ENCODE measurements at regions not wholly inside any gene's neighbourhood (a gene's known extent, or its start where the extent isn't known, plus 50 kb on each side); places are given as distances from the start of the nearest gene placed in this dataset.

DNA sequence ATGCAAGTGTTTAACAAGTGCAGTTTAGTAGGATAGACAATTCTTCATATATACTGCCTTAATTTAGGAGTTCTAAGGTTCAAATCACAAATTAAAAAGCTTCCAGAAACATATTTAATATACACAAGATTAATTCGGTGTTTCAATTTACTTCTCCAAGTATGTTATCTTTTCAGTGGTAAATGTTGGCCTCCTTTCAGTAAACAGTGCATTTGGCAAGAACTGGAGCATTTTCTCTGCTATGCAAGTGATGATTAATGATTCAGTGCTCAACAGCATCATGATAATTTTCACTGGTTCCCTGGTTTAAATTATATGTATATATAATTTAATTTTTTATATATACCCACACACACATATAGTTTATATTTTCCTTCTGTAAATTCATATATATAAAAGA is 541.7 kb downstream of the EFNA5 start:
- DNase-seq, result no peak

DNA sequence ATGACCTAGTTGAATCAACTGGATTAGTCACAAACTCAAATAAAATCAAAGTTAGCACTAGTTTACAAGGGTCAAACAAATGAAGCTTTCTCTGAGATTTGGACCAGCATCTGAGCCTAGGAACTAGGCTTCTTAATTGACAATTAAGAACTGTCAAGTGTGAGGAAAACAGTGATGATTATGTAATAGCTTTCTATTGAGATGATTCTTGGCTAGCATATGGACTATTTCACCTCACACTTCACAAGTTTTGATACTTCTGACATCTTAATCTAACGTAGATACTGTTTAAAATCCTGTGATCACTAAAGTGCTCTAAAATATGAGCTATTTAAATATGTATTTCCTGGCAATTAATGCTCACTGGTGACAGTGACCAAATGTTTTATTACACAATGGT is 542.9 kb downstream of the EFNA5 start:
- DNase-seq, result no peak

DNA sequence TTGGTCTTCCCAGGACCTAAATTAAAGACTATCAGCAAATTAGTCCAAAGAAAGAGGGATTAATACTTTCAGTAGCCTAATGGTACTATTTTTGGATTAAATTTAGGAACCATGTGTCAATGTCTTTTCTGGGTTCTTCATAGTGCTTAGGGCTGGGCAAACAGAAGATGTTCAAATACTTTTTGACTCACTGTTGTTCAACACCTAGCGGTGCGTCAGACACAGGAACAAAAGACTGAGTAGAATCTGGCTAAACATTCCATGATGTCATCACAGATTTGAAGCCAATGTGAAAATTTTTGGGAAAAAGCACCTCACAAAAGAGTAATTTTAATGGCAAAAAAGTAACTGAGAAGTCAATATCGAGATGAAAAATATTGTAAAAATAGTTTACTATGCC is 544.4 kb downstream of the EFNA5 start:
- no peak for DNase-seq

DNA sequence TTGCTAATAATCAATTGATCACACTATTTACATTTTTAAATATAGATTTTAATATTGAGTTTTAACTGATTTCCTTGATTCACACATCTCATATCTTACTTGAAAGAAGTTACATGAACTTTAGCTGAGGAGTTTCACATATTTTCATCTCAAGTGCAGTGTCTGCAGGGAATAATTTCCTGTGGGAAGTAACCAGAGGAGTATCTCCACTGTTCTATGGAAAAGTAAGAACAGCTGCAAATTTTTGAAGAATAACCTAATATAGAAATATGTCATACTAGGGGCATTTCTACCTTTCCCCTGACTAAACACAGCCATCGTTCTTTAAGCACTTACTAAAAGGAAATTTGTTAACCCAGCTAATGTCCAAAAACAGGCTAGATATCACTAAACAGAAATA is 546.4 kb downstream of the EFNA5 start:
- DNase-seq, result no peak

DNA sequence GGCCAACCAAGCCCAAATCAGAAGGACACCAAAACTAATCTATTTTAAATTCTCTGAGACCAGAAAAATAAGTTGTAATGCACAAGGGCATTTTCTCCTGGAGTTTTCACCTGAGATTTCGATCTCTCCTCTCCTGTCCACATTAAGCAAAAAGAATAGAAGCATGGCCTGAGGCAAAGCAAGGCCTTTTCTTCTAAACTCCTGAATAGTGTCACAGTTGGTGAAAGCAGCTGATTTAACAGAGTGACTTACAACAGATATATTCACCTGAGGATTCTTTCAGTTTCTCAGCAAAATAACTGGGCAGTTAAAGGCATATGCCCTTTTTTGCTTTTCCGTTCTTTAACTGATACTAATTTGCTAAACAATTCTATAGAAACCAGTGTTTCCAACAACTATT is 547.7 kb downstream of the EFNA5 start:
- no peak for DNase-seq

DNA sequence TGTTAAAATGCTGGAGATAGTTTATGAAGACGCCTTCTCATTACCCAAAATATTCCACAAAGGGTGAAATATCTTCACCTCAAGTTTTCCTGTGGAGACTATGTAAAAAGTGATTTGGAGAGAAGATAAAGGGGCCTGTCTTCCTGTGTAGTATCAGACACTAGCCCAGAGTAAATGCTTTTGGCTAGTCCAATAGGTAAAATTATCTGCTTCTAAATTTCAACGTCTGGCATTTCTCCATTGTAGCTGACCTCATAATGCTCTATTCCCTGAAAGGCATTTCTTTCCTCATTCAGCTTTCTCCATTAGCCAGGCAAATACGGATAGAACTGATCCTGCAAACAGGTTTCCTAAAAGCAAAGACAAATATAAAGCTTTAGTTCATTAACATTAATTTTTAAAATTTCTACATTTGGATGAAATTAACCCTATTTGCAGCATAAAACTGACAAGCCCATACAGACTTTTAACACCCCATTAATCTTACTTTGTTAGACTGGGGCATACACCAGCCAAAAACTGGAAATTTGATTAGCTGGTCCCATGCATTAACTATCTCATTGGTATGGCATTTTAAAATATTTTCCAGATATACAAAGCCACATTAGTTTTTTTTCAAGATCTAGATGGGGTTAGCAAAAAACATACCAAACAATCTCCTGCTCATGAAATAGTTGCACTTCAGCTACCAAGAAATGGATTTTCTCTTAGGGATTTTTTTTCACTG is 548.8 kb downstream of the EFNA5 start:
- no peak for DNase-seq

DNA sequence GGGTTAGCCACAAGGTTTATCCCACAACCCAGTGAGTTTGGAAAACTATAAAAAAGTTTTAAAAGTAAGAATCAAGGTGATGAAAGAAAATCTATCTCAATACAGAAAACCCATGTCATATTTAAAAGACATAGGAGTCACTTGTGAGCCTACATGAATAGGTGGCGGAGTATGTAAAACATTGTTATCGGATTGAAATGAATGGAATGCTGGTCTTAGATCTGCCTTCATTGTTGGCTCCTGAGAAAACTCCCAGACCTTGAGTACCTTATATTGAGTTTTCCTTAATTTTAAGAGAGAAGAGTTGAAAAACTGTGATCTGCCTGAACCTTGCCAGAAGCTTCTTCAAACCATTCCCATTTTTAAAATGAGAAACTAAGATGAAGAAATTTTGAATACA is 551.1 kb downstream of the EFNA5 start:
- no peak for DNase-seq

DNA sequence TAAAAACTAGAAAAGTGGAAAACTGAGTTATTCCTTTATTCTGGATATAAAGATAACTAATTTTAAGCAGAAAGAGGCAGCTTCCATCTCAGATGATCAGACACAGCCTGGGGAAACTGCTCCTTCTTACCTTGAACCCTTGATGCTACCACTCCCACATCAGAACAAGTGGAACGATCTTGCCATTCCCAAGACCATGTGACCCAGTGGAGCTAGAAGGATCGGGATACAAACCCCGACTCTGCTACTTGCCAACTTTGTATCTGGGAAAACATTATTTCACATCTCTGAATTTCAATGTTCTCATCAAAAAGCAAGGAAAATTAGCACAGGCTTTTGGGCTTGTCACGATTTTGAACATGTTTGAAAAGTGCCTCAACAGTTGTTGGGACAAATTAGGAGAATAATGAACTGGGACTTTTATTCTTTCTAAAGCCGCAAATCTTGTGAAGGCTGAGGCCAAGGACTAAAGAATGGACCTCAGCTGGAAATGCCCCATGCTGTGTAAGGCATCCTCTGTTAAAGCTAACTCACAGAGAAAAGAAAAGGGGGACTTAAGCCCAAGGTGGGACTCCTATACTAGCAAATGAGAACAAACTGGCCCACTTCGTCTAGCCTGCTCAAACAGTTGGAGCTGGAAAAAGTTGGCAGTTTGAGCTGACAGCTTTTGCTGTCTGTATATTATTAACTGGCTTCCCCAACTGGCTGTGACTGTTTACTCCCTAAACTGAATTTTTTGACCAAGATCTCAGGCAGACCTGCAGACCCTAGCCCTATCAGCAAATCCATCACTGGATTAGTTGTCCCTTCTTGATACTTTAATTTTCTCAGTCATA is 552.3 kb downstream of the EFNA5 start:
- no peak for DNase-seq

DNA sequence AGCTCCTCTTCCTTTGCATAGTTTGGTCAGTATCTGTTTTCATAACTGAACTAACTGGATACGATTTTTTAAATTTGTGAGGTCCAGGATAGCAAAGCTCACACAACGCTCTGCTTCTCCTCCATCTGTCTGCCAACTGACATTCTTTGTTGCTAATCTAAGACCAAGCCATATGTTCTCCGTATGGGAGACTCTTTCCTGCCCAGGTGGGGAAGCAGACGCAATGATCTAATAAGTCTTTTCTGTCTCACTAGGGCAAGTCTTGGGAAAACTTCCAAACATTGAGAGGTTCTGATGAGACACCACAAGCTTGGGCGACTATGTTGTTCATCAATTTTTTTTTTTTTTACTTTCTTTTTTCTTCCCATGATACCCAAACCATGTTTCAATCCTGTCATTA is 558.5 kb downstream of the EFNA5 start:
- DNase-seq, result no peak

DNA sequence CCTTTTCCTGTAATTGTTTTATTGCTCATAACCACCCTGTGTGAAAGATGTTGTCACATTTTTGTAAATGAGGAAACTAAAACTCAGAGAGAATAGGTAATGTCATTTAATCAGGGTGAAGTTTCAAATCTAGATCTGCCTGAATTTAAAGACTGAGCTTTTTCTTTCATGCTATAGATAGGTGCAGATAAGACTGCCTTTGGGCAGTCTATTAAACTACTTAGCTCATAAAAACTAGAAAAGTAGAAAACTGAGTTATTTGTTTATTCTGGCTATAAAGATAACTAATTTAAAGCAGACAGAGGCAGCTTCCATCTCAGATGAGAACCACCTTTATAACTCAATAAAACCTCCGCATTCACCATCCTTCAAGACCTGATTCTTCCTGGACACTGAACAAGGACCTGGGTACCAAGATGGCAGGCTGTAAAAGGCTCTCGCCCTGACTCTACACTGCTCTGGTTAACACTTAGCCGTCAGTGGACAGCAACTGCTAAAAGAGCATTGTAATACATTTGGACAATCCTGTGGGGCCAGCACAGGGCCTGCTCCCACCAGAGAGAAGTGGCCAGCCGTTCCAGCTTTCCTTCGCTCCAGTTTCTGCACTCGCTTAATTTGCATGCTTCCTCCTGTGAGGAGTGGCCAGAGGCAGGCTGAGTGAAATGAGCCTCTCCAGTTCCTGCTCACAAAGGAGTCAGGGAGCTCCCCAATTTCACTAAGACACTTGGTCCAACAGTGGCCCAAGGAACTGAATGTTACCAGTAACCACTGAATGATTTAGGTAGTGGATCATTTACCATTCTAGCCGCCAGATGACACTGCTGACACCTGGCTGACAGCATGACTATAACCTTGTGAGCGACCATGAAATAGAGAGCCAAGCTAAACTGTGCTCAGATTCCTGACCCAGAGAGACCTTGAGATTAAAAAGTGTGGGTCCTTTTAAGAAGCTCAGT is 566.4 kb downstream of the EFNA5 start:
- DNase-seq, result no peak

DNA sequence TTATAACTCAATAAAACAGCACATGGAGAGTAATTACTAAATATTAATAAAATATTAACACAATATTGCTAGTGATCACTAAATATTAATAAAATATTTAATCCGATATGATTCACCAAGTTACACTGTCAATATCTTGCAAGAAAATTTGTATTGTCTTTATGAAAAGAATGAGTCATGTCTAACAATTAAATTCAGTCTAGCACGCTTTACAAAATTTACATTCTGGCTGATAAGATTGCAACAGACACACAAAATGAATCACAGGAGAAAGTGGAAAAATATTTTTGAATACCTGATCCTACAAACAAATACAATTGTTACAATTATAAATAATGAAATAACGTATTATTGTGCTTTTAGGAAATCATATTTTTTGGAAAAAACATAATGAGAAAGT is 567.2 kb downstream of the EFNA5 start:
- DNase-seq, result no peak

DNA sequence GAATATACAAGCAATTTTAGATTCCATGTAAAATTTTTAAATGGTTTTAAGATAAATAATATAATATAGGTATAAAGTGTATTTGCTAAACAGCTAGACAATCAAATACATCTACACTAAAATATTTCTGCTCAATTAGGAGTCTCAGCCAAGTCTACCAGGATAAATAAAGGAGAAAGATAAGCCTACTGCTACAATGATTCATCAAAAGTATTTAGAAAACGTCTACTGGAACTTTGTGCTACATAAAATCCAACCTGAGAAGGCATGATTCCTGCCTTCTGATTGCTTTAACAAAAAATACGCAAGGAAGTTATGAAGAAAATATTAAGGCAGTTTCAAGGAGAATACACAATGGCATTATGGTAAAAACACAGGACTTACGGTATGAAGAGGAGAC is 570.6 kb downstream of the EFNA5 start:
- no peak for DNase-seq

DNA sequence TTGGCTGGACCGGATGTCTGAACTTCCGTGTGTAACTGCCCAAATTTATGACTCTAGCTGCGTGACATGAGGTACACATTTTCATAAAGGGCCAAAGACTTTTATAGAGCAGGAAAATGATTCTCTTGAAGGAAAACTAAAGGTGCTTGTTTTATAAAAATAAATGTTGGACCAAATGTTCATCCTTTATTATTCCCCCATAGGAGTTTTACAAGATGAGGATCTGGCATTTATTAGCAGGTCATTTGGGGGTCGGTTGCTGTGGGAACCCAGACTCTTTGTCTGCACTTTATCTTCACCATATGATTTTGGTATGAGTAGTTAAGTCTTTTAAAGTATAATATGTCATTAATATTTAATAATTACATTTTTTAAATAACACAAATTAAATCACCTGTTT is 571.2 kb downstream of the EFNA5 start:
- no peak for DNase-seq

DNA sequence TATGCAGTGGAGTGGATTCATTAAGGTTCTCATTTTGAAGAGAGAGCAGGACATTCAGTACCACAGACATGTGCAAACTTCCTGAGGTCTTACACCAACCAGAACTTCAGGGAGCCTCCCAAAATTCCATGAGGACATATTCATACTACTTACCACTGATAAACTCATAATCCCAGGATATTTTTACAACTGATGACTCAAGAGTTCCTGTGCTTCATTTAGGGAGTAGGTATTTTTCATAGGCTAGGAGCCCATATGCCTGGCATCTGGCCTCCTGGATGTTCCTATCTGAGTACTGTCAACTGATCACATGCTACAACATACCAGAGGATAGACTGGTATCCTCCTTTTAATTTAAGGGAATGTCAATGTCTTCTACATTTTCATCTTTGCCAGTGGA is 578.0 kb downstream of the EFNA5 start:
- no peak for DNase-seq

DNA sequence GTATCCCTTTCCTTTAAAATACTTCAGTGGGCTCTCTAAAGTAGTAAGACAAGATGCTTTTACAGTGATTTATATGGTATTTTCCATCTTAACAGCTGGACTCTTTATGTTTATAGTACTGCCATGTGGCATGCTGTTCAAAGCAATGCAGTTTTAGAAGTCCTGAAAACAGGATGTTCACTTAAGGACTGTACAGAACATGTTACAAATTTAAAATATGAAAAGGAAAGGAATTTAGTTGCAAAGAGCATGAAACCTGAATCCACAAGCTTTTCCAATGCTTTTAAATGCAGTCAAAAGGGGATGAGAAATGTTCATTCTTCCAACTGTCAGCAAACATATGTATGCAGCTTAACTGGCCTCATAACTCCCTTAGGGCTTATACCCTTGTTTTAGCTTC is 580.2 kb downstream of the EFNA5 start:
- DNase-seq, result no peak

DNA sequence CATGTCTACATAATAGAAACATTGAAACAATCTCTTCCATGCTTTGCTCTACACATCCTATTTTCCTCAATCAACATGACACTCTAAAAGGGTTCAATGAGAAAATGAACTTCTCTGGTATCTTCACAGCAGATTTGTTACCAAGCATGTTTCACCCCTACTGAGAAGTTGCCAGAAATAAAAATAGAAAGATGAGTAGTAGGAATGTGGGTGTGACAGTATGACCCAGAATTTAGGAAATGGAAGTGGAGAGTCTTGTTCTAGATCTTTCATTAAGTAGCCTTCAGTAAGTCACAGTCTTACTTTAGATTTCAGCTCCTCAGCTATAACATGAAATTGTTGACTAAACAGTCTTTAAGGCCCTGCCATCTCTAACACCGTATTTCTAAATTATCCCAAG is 581.8 kb downstream of the EFNA5 start:
- DNase-seq, result no peak

DNA sequence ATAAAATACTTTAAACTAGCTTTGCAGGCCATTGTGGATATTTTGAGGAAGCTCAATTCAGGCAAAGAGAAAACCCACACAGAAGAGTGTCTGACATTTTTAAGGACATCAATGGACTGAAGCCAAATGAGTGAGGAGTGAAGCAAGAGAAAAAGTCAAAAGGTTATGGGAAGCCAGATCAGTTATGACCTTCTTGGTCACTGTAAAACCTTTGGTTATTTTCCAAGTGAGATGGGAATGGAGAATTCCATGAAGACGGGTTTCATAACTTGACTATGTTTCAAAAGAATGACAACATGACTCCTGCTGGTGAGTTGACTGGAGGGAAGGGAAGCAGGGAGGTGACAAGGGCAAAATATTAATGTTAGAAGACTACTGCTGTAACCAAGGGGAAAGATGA is 585.2 kb downstream of the EFNA5 start:
- no peak for DNase-seq

DNA sequence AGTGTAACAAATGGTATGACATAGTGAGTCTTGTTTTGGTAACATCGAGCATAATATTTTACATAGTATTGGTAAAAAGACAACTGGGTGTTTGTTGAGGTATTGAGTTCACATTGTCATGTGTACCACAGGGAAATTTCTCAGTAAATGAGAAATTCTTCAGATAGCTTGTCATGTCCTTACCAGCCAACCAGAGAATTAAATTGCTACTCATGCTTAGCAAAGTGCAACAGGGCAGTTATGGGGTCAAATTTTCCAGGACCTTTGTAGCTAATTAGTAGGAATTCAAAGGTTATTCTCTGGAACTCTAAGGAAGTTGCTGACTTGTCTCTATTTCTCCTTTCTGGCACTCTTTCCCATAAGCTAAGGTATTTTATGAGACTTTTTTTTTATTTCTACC is 595.7 kb downstream of the EFNA5 start:
- no peak for DNase-seq

DNA sequence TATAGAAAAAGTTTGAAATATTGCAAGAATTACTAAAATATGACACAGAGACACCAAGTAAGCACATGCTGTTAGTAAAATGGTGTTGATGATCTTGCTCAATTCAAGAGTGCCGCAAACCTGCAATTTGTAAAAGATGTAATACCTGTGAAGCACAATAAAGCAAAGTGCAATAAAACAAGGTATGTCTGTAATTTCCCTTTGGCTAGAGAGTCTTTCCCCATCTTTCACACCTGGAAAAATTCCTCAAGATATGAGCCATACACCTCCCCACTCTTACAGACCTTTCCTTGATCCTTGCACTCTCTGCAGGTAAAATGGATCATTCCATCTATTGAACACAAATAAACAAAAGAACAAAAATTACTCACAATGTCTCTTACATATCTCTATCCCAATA is 597.8 kb downstream of the EFNA5 start:
- DNase-seq, result no peak

DNA sequence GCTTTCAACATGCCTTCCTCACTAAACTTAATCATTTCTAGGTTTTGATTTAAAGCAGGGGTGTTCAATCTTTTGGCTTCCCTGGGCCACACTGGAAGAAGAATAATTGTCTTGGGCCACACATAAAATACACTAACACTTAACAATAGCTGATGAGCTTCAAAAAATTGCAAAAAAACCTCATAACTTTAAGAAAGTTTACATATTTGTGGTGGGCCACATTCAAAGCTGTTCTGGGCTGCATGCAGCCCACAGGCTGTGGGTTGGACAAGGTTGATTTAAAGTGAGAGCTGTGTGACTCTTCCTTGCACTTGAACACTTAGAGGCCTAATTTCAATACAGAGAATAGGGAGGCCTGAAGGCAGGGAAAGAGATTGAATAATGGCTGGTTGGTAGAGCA is 598.3 kb downstream of the EFNA5 start:
- no peak for DNase-seq

DNA sequence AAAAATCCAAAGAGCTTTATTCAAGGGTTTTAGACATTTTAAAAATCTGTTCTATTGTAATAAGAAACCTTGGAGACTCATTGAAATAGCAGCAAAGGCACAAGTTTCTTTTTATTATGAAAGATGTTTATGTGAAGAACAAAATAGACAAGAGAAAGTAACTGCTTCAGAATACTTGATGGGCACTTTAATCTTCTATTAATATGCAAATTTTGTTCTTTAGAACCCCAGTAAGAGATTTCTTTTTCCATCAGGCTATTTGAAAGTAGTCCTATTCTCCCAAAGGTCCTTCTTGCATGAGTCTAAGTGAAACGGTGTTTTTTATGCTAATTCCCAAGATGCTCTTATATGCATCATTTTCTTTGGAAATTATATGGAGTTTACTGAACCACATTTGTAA is 602.0 kb downstream of the EFNA5 start:
- DNase-seq, result no peak

DNA sequence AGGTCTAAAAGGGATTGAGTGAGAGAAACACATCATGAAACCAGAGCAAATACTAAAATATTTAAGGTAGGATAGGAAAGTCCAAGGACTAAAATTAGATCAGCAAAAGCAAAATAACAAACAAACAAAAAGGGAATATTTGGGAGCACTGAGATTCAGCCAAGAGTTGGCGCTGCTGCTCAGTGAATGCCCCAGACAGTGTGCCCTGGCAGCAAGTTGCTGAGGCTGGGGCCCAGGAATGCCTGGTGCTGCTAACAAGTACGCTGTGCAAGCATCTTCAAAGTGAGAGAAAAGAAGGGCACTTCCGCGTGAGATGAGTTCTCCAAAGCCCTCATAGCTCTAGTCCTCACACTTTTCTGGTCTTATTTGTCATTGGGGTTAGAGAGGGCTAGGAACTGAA is 603.3 kb downstream of the EFNA5 start:
- DNase-seq, result no peak

DNA sequence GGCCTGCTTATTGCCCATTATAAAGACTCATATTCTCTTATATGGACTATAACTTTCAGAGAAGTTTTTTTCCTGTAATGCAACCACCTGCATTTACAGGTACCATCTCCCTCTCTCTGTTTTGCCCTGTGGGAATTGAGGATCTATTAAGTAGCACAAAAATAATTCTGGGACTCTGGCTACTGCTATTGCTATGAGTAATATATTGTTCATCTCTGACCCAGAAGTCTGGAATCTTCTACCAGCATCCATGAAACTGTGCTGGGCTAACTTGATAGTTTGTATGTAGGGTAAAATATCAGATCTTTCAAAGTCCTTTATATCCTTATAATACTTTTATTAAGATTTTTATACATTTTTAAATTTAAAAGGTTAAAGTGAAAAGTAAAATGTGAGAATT is 607.2 kb downstream of the EFNA5 start:
- DNase-seq, result no peak

DNA sequence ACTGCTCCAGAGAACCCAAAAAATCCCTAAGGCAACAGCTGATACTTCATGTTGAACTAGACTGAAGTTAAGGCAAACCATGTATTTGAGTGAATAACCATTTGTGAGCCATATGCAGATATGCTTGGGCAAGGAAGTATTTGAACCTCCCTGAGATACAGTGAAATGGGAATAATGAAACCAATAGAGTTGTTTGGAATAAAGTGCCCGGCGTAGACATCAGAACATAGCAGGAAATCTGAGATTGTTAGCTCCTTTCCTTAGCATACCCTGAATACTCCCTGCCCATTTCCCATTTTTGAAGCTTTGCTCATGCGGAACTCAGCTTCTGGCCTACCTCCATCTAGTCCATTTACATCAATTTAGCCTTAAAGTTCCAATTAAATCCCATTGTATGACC is 611.9 kb downstream of the EFNA5 start:
- no peak for DNase-seq
